Mucosa of descending colon (tissue), 3 donors: ENCODE measurements at regions not wholly inside any gene's neighbourhood (a gene's known extent, or its start where the extent isn't known, plus 50 kb on each side); places are given as distances from the start of the nearest gene placed in this dataset.

Experiments
- ATAC-seq: fragments of 200-7000 bp; cut with Tn5 transposase; one replicate; pipeline ENCODE4 v1.9.1; 2020; ENCODE audit warnings: mild to moderate bottlenecking, moderate library complexity
- DNase-seq, 3 donors: peaks; one replicate each; pipeline ENCODE4 v3.0.0-alpha.2; 2020
- H3K36me3 ChIP-seq: fragments of 200-600 bp; one replicate; pipeline ENCODE4 v1.8.0; 2021; ENCODE audit warnings: low read depth, mild to moderate bottlenecking
- H3K4me1 ChIP-seq: fragments of 200-600 bp; one replicate; pipeline ENCODE4 v1.8.0; 2021; ENCODE audit warnings: low read depth, mild to moderate bottlenecking
- H3K4me3 ChIP-seq: fragments of 200-600 bp; one replicate; pipeline ENCODE4 v1.8.0; 2021; ENCODE audit warnings: mild to moderate bottlenecking
- H3K9me3 ChIP-seq: fragments of 200-600 bp; one replicate; pipeline ENCODE4 v1.8.0; 2021; ENCODE audit warnings: mild to moderate bottlenecking
- intact Hi-C, 2 donors: fragments of 100-400 bp; cut with DNase I in 1 of 2; cut with micrococcal nuclease in 1 of 2; formaldehyde crosslinking; loops; one replicate each; pipeline versions ENCODE4 v1.11.0 to v1.11.1; 2022; cut with DNase I, micrococcal nuclease
- TF ChIP-seq, protein P1 (sequence below): fragments of 200-600 bp; IDR thresholded peaks from one replicate; pipeline ENCODE4 v1.8.0; 2022; ENCODE audit warnings: antibody characterized with exemption, mild to moderate bottlenecking
- donor health status: DM: no; HTN: no; CAD: no; lungs with moderate emphysema.
- donor health status: DM: no; HTN: no; CAD: no.
- donor health status: DM: no; HTN: yes; CAD: no.

DNA sequence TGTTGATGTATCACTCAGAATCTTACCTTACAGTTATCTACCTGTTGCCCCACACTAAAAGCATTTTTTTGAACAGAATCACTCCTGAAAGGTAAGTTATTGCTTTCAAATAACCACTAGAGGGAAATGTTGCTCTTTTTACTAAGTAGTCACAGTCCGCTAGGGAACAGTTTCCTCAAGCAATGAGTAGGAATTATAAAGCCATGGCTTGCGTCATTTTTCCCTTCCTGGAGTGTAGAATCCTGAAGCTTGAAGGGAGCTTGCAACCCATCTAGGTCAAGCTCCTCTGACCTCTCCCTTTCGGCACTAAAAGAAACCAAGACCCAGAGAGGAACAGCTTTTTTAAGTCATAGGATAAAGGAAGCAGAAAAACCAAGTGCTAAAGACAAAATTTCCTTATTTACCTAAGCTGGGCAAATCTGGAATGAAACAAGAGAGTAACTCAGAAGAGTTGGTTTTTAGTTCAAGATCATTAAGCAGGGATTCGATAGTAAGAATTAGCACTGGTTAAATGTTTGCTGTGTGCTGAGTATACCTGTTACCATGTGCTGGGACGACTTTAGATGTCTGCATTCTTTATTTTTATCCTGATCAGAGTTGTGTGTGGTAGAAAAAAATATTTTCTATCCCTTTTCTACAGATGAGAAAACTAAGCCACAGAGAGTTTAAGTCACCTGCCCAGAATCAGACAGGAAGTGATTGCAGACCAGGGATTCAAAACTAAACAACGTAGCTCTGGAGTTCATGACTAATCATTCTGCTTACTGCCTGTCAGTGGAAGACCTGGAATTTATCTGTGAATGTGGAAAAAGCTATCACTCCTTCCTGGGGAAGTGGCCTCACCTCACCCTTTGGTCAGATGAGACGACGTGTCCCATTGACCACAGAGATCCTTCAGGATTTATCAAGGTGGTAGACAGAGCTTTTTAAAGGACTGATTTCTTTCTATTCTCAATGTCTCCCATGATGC lies 631.5 kb downstream of the RAB28 start:
- Histone ChIP-seq H3K4me1 (no peaks in the 10 kb centered on the region), H3K4me3 (no peak overlapping the region), H3K9me3 (no peaks in the 10 kb centered on the region), H3K36me3 (no peaks in the 10 kb centered on the region)
- ATAC-seq = peak; percentile 63
- intact Hi-C loops = loop anchor here (5.0 kb wide), 1 partner anchor 695 kb away; no protein-coding TSS in a partner anchor
- peak in 1 of 3 donors; percentile 21 for DNase-seq
- TF ChIP-seq, protein P1, sequence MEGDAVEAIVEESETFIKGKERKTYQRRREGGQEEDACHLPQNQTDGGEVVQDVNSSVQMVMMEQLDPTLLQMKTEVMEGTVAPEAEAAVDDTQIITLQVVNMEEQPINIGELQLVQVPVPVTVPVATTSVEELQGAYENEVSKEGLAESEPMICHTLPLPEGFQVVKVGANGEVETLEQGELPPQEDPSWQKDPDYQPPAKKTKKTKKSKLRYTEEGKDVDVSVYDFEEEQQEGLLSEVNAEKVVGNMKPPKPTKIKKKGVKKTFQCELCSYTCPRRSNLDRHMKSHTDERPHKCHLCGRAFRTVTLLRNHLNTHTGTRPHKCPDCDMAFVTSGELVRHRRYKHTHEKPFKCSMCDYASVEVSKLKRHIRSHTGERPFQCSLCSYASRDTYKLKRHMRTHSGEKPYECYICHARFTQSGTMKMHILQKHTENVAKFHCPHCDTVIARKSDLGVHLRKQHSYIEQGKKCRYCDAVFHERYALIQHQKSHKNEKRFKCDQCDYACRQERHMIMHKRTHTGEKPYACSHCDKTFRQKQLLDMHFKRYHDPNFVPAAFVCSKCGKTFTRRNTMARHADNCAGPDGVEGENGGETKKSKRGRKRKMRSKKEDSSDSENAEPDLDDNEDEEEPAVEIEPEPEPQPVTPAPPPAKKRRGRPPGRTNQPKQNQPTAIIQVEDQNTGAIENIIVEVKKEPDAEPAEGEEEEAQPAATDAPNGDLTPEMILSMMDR = peak; percentile 11

DNA sequence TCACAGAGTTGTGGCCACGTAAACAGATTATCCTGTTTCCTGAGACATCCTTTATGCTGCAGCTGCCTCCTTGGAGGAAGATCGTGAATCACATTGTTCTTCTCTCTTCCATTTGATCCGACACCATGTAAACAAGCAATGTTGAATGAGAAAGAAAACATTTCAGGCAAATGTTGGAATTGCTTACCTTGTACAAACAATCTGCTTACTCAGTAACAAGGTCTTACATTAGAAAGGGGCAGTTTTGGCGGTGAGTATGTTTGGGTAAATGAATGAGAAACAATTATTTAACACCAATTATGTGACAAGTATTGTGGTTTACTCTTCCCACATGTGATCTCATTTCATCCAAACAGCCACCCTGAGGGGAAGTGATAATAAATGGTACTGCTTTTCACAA lies 637.8 kb downstream of the RAB28 start:
- TF ChIP-seq, protein P1 = no peak
- ATAC-seq (no peak), DNase-seq (no peak)
- Histone ChIP-seq H3K36me3 (no peaks in the 10 kb centered on the region), H3K9me3 (no peaks in the 10 kb centered on the region), H3K4me3 (no peak overlapping the region), H3K4me1 (no peaks in the 10 kb centered on the region)
- intact Hi-C loops = no loop called here

DNA sequence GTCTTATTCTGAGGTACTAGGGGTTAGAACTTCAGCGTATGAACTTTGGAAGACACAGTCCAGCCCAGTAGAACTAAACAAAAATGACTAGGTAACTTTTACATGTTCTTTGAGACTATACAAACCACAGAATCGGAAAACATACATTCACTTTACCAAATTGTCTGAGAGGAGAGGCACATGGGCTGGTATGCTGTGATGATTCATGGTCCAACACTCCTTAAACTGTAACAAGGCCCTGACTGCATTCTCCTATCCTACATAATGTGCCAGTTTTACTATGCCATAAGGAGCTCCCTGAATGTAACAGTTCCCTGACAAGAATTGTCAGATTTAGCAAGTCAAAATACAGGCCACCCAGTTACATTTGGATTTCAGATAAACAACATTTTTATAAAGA lies 640.0 kb downstream of the RAB28 start:
- Histone ChIP-seq H3K9me3 (no peaks in the 10 kb centered on the region), H3K4me3 (no peak overlapping the region), H3K36me3 (no peaks in the 10 kb centered on the region), H3K4me1 (no peaks in the 10 kb centered on the region)
- DNase-seq (no peak), ATAC-seq (no peak)
- TF ChIP-seq, protein P1 = no peak
- intact Hi-C loops = no loop called here

DNA sequence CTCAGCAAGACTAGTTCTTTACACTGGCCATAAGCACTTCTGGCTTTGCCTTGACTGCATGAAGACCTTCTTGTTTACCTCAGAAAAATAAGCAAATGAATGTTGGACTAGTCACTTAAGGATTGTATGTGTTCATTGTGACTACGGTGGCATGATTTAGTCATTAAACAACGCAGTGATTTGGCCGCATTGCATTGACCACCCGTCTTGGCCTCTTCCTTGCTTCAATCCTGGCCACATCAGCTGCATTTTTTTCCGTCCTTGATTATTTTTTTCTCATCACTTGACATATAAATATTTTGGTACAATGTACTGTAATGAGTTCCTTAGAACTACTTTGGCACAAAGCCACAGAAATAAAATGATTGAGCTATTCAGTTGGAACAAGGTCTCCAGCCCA lies 656.2 kb downstream of the RAB28 start:
- Histone ChIP-seq H3K36me3 (no peaks in the 10 kb centered on the region), H3K4me3 (no peak overlapping the region), H3K9me3 (no peaks in the 10 kb centered on the region), H3K4me1 (no peaks in the 10 kb centered on the region)
- no peak for DNase-seq
- TF ChIP-seq, protein P1 = no peak
- ATAC-seq = no peak
- intact Hi-C loops = no loop called here

DNA sequence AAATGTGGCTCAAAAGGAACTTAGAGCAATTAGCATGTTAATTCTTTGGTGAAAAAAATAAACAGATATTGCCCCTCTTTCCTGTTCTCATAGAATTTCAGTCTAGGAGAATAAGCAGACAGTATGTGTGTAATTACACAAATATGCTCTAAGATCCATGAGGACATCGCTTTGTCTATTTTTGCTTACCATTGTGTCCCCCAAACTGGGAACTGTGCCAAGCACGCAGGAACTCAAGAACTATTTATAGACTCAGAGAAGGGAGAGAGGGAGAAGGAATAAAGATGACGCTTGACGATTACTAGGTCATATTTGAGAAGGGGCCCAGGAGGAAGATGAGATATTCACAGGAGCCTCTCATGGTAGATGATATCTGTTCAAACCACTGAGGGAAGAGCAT lies 692.6 kb downstream of the RAB28 start:
- no peak for DNase-seq
- intact Hi-C loops = no loop called here
- no peaks in the 10 kb centered on the region for H3K4me1 ChIP-seq
- no peaks in the 10 kb centered on the region for H3K36me3 ChIP-seq
- no peak for ATAC-seq
- H3K9me3 ChIP-seq = no peaks in the 10 kb centered on the region
- no peak overlapping the region for H3K4me3 ChIP-seq
- TF ChIP-seq, protein P1 = no peak
